GM12878 (cell line): ENCODE measurements at regions not wholly inside any gene's neighbourhood (a gene's known extent, or its start where the extent isn't known, plus 50 kb on each side); places are given as distances from the start of the nearest gene placed in this dataset.

Experiments
- CEBPB ChIP-seq, 2 experiments: fragments of 150-350 bp in 1 of 2; IDR thresholded peaks; 2 replicates each; pipeline ENCODE4 v1.6.1; 2012 to 2014; ENCODE audit warnings: low read depth in 2 of 2, low read length in 2 of 2, borderline replicate concordance in 1 of 2, inconsistent platforms in 1 of 2
- CTCF ChIP-seq, 3 experiments: IDR thresholded peaks in 2 of 3; conservative IDR thresholded peaks in 1 of 3; 2 replicates each; pipeline ENCODE4 v1.5.1; 2011; ENCODE audit warnings: low read depth in 3 of 3, low read length in 3 of 3, mild to moderate bottlenecking in 3 of 3, control low read depth in 2 of 3, moderate library complexity in 2 of 3, inconsistent platforms in 1 of 3, mixed read lengths in 1 of 3; ENCODE audit not compliant: control insufficient read depth in 2 of 3, insufficient read depth in 1 of 3; ENCODE audit errors: extremely low read depth in 1 of 3
- ETV6 ChIP-seq, 2 experiments: fragments of 450-650 bp in 1 of 2; IDR thresholded peaks in 1 of 2; conservative IDR thresholded peaks in 1 of 2; 2 replicates each; pipeline ENCODE4 v1.6.1; 2014; ENCODE audit warnings: antibody characterized with exemption in 1 of 2, borderline replicate concordance in 1 of 2, low read depth in 1 of 2, mild to moderate bottlenecking in 1 of 2, moderate library complexity in 1 of 2
- EZH2 ChIP-seq: IDR thresholded peaks from 2 replicates; pipeline ENCODE4 v1.6.1; 2012; ENCODE audit warnings: low read depth, mild to moderate bottlenecking, control low read depth, inconsistent platforms, low read length, borderline replicate concordance; ENCODE audit not compliant: control insufficient read depth
- NFYB ChIP-seq: IDR thresholded peaks from 2 replicates; pipeline ENCODE4 v1.6.1; 2011; ENCODE audit warnings: low read depth, mild to moderate bottlenecking, low read length, improper control_type of control experiment, moderate library complexity; ENCODE audit not compliant: insufficient read depth
- RAD21 ChIP-seq: IDR thresholded peaks from 2 replicates; pipeline ENCODE4 v1.6.1; 2011; ENCODE audit warnings: mild to moderate bottlenecking, low read depth, low read length, moderate library complexity; ENCODE audit not compliant: insufficient read depth
- RB1 ChIP-seq: fragments of 450-650 bp; formaldehyde crosslinking; IDR thresholded peaks from 2 replicates; pipeline ENCODE4 v1.6.1; 2017; ENCODE audit warnings: mild to moderate bottlenecking, borderline replicate concordance
- RFX5 ChIP-seq: IDR thresholded peaks from 2 replicates; pipeline ENCODE4 v1.6.1; 2011; ENCODE audit warnings: low read depth, low read length, improper control_type of control experiment
- RUNX3 ChIP-seq: IDR thresholded peaks from 2 replicates; pipeline ENCODE4 v1.6.1; 2012; ENCODE audit warnings: low read length, inconsistent platforms
- TAF1 ChIP-seq: IDR thresholded peaks from 2 replicates; pipeline ENCODE4 v1.6.1; 2011; ENCODE audit warnings: mild to moderate bottlenecking, low read depth, low read length, borderline replicate concordance
- ZNF274 ChIP-seq: IDR thresholded peaks from one replicate; pipeline ENCODE4 v1.8.0; 2011; ENCODE audit not compliant: insufficient read length, insufficient read depth
- ZZZ3 ChIP-seq: IDR thresholded peaks from 2 replicates; pipeline ENCODE4 v1.6.1; 2011; ENCODE audit warnings: low read depth; ENCODE audit not compliant: control insufficient read depth, insufficient read length

GRCh38 chr6:50661636-50662035 lies 51.7 kb upstream of the TFAP2D start:
- TF ChIP-seq NFYB (no peak), ETV6 (conservative IDR thresholded peaks at IDR 0.05 in 1 of 2, IDR thresholded peaks at IDR 0.05 in 1 of 2; ENCODE audit: borderline replicate concordance in 1 of 2, low read depth in 1 of 2) (no peak), RFX5 (no peak), TAF1 (no peak), RB1 (no peak), ZZZ3 (no peak), CTCF (IDR thresholded peaks at IDR 0.05 in 2 of 3, conservative IDR thresholded peaks at IDR 0.05 in 1 of 3; ENCODE audit: control insufficient read depth in 2 of 3, extremely low read depth in 1 of 3, insufficient read depth in 1 of 3, low read depth in 3 of 3, low read length in 3 of 3) (no peak), EZH2 (no peak), RUNX3 (no peak), CEBPB (IDR thresholded peaks at IDR 0.05; ENCODE audit: borderline replicate concordance in 1 of 2, low read depth in 2 of 2, low read length in 2 of 2) (no peak), ZNF274 (no peak), RAD21 (no peak)
